ENCODE measurements at regions not wholly inside any gene's neighbourhood (a gene's known extent, or its start where the extent isn't known, plus 50 kb on each side); places are given as distances from the start of the nearest gene placed in this dataset.

- TF ChIP-seq POLR2A (IDR thresholded peaks at IDR 0.05): no peak
- TF ChIP-seq, protein P1, sequence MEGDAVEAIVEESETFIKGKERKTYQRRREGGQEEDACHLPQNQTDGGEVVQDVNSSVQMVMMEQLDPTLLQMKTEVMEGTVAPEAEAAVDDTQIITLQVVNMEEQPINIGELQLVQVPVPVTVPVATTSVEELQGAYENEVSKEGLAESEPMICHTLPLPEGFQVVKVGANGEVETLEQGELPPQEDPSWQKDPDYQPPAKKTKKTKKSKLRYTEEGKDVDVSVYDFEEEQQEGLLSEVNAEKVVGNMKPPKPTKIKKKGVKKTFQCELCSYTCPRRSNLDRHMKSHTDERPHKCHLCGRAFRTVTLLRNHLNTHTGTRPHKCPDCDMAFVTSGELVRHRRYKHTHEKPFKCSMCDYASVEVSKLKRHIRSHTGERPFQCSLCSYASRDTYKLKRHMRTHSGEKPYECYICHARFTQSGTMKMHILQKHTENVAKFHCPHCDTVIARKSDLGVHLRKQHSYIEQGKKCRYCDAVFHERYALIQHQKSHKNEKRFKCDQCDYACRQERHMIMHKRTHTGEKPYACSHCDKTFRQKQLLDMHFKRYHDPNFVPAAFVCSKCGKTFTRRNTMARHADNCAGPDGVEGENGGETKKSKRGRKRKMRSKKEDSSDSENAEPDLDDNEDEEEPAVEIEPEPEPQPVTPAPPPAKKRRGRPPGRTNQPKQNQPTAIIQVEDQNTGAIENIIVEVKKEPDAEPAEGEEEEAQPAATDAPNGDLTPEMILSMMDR (IDR thresholded peaks at IDR 0.05): no peak
- Histone ChIP-seq H3K36me3 (no peaks in the 10 kb centered on the region), H3K27ac (no peak overlapping the region), H3K4me1 (no peaks in the 10 kb centered on the region), H3K9me3 (no peaks in the 10 kb centered on the region), H3K27me3 (no peaks in the 10 kb centered on the region), H3K4me3 (no peak overlapping the region)
- no peak for DNase-seq
Measured at GRCh38 chr3:150020527-150020926, 49.8 kb upstream of the PFN2 start.

Small RNAs in the stretch of these regions (small RNA-seq; reads per million reads assigned to genes)
- gene RF00004 (0 reads per million in 2 donors), gene RPL32P9 (0 reads per million in 2 donors)
